SK-N-SH treated with all-trans-retinoic acid at 6 μM for 48 hours (cell line): ENCODE measurements at regions not wholly inside any gene's neighbourhood (a gene's known extent, or its start where the extent isn't known, plus 50 kb on each side); places are given as distances from the start of the nearest gene placed in this dataset.

Experiments used
- ATAC-seq: fragments of 200-7000 bp; cut with Tn5 transposase; 3 replicates; pipeline ENCODE4 v1.9.1; 2020; ENCODE audit warnings: mild to moderate bottlenecking, moderate library complexity
- ARNTL ChIP-seq: fragments of 450-650 bp; formaldehyde crosslinking; IDR thresholded peaks from 2 replicates; pipeline ENCODE4 v1.5.0; 2020; ENCODE audit warnings: low read depth, mild to moderate bottlenecking, moderate library complexity, borderline replicate concordance
- BACH2 ChIP-seq: fragments of 250-450 bp; sonication (Bioruptor Pico); IDR thresholded peaks from 2 replicates; pipeline ENCODE4 v1.9.0; 2021; ENCODE audit warnings: mild to moderate bottlenecking, borderline replicate concordance
- CSDC2 ChIP-seq: fragments of 250-450 bp; sonication (Bioruptor Pico); IDR thresholded peaks from 2 replicates; pipeline ENCODE4 v1.5.0; 2020; ENCODE audit warnings: mild to moderate bottlenecking, moderate library complexity
- ESRRG ChIP-seq: fragments of 250-450 bp; sonication (Bioruptor Pico); IDR thresholded peaks from 2 replicates; pipeline ENCODE4 v1.6.1; 2021; ENCODE audit warnings: mild to moderate bottlenecking
- GLIS3 ChIP-seq: fragments of 250-450 bp; sonication (Bioruptor Pico); IDR thresholded peaks from 2 replicates; pipeline ENCODE4 v1.5.0; 2020; ENCODE audit warnings: mild to moderate bottlenecking, moderate library complexity
- ISL1 ChIP-seq: fragments of 250-450 bp; sonication (Bioruptor Pico); IDR thresholded peaks from 2 replicates; pipeline ENCODE4 v2.1.2; 2022; ENCODE audit warnings: mild to moderate bottlenecking, moderate library complexity
- OSR1 ChIP-seq: fragments of 250-450 bp; sonication (Bioruptor Pico); IDR thresholded peaks from 2 replicates; pipeline ENCODE4 v1.8.0; 2022; ENCODE audit warnings: moderate library complexity, mild to moderate bottlenecking, inconsistent platforms
- PPARA ChIP-seq: fragments of 250-450 bp; sonication (Bioruptor Pico); IDR thresholded peaks from 2 replicates; pipeline ENCODE4 v1.5.0; 2020; ENCODE audit warnings: mild to moderate bottlenecking, borderline replicate concordance
- RARB ChIP-seq: fragments of 250-450 bp; sonication (Bioruptor Pico); IDR thresholded peaks from 2 replicates; pipeline ENCODE4 v1.8.0; 2021; ENCODE audit warnings: mild to moderate bottlenecking, moderate library complexity
- SNAI2 ChIP-seq: fragments of 250-450 bp; sonication (Bioruptor Pico); IDR thresholded peaks from 2 replicates; pipeline ENCODE4 v1.5.0; 2020; ENCODE audit warnings: mild to moderate bottlenecking, moderate library complexity
- TCF4 ChIP-seq: fragments of 250-450 bp; sonication (Bioruptor Pico); IDR thresholded peaks from 2 replicates; pipeline ENCODE4 v1.8.0; 2021; ENCODE audit warnings: mild to moderate bottlenecking, moderate library complexity, borderline replicate concordance
- TOX ChIP-seq: fragments of 250-450 bp; sonication (Bioruptor Pico); IDR thresholded peaks from 2 replicates; pipeline ENCODE4 v1.8.0; 2021; ENCODE audit warnings: mild to moderate bottlenecking, moderate library complexity, borderline replicate concordance
- ZC3H10 ChIP-seq: fragments of 250-450 bp; sonication (Bioruptor Pico); IDR thresholded peaks from 2 replicates; pipeline ENCODE4 v1.5.1; 2021; ENCODE audit warnings: mild to moderate bottlenecking, moderate library complexity
- ZFP3 ChIP-seq: fragments of 250-450 bp; sonication (Bioruptor Pico); IDR thresholded peaks from 2 replicates; pipeline ENCODE4 v1.5.0; 2020; ENCODE audit warnings: mild to moderate bottlenecking, moderate library complexity
- ZFP30 ChIP-seq: fragments of 450-650 bp; formaldehyde crosslinking; IDR thresholded peaks from 2 replicates; pipeline ENCODE4 v1.5.0; 2022; ENCODE audit warnings: mild to moderate bottlenecking, moderate library complexity
- ZNF70 ChIP-seq: fragments of 450-650 bp; formaldehyde crosslinking; IDR thresholded peaks from 2 replicates; pipeline ENCODE4 v1.5.0; 2020; ENCODE audit warnings: mild to moderate bottlenecking, moderate library complexity
- ZNF8 ChIP-seq: fragments of 450-650 bp; formaldehyde crosslinking; IDR thresholded peaks from 2 replicates; pipeline ENCODE4 v1.5.0; 2020; ENCODE audit warnings: mild to moderate bottlenecking, moderate library complexity
- TF ChIP-seq, protein P1 (sequence below): fragments of 250-450 bp; sonication (Bioruptor Pico); IDR thresholded peaks from 2 replicates; pipeline ENCODE4 v1.5.1; 2020; ENCODE audit warnings: low read depth, mild to moderate bottlenecking, moderate library complexity
- TF ChIP-seq, protein P2 (sequence below): fragments of 250-450 bp; sonication (Bioruptor Pico); IDR thresholded peaks from 2 replicates; pipeline ENCODE4 v1.8.0; 2021; ENCODE audit warnings: low read depth, mild to moderate bottlenecking, moderate library complexity, borderline replicate concordance
- TF ChIP-seq, protein P3 (sequence below): fragments of 250-450 bp; sonication (Bioruptor Pico); IDR thresholded peaks from 2 replicates; pipeline ENCODE4 v1.5.0; 2020; ENCODE audit warnings: mild to moderate bottlenecking, moderate library complexity
- TF ChIP-seq, protein P4 (sequence below): fragments of 250-450 bp; sonication (Bioruptor Pico); IDR thresholded peaks from 2 replicates; pipeline ENCODE4 v1.5.1; 2021; ENCODE audit warnings: mild to moderate bottlenecking, moderate library complexity

DNA sequence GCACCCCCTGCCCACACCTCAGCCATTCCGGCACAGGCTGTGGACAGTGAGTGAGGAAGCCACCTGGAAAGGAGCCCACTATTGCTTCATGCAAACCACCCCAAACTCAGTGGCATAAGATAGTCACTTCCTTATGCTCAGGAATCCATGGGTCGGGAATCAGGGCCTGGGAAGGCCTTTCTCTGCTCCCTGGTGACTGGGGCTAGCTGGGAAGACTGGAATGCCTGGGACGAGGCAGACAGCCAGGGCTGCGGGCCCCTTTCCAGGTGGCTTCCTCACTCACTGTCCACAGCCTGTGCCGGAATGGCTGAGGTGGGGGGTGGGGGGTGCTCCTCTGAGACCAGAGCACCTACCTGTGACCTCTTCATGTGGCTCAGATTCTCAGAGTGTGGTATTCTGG is 74.1 kb upstream of the GRB10 start:
- ATAC-seq: no peak
- TF ChIP-seq TCF4 (CRISPR knock-in tag) (no peak), GLIS3 (CRISPR knock-in tag) (no peak), ZNF70 (CRISPR knock-in tag) (no peak), SNAI2 (no peak), ESRRG (CRISPR knock-in tag) (no peak), ZFP3 (no peak), ZC3H10 (CRISPR knock-in tag) (no peak), OSR1 (no peak), RARB (CRISPR knock-in tag) (no peak), ZNF8 (CRISPR knock-in tag) (no peak), ARNTL (no peak), CSDC2 (no peak), ISL1 (no peak), PPARA (CRISPR knock-in tag) (no peak)
- TF ChIP-seq, protein P1, sequence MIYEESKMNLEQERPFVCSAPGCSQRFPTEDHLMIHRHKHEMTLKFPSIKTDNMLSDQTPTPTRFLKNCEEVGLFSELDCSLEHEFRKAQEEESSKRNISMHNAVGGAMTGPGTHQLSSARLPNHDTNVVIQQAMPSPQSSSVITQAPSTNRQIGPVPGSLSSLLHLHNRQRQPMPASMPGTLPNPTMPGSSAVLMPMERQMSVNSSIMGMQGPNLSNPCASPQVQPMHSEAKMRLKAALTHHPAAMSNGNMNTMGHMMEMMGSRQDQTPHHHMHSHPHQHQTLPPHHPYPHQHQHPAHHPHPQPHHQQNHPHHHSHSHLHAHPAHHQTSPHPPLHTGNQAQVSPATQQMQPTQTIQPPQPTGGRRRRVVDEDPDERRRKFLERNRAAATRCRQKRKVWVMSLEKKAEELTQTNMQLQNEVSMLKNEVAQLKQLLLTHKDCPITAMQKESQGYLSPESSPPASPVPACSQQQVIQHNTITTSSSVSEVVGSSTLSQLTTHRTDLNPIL (CRISPR knock-in tag): no peak
- TF ChIP-seq, protein P2, sequence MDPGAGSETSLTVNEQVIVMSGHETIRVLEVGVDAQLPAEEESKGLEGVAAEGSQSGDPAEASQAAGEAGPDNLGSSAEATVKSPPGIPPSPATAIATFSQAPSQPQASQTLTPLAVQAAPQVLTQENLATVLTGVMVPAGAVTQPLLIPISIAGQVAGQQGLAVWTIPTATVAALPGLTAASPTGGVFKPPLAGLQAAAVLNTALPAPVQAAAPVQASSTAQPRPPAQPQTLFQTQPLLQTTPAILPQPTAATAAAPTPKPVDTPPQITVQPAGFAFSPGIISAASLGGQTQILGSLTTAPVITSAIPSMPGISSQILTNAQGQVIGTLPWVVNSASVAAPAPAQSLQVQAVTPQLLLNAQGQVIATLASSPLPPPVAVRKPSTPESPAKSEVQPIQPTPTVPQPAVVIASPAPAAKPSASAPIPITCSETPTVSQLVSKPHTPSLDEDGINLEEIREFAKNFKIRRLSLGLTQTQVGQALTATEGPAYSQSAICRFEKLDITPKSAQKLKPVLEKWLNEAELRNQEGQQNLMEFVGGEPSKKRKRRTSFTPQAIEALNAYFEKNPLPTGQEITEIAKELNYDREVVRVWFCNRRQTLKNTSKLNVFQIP (CRISPR knock-in tag): no peak

DNA sequence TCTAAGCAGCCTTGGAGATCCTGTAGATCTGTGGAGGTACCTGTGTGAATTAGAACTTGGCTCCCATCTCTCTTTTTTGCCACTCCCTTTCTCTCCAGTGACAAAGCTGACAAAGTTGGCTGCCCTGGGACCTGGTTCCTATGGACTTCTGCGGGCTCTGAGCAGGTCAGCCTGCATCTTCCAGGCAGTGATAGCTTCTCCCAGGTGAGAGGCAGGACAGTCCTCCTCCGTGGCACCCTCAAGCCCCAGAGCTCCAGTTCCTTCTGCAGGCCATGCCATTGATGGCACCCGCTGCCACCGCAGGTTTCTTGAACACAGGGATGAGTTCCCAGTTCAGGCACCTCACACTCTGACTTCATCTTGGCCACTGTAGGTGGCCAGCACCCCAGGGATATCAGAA is 73.5 kb upstream of the GRB10 start:
- TF ChIP-seq BACH2 (no peak), ISL1 (no peak), ZNF70 (CRISPR knock-in tag) (no peak), SNAI2 (no peak), ARNTL (no peak), ZFP30 (CRISPR knock-in tag) (no peak), GLIS3 (CRISPR knock-in tag) (no peak), ZNF8 (CRISPR knock-in tag) (no peak), RARB (CRISPR knock-in tag) (no peak), OSR1 (no peak), TCF4 (CRISPR knock-in tag) (no peak), CSDC2 (no peak), PPARA (CRISPR knock-in tag) (no peak), TOX (no peak), ZC3H10 (CRISPR knock-in tag) (no peak)
- TF ChIP-seq, protein P3, sequence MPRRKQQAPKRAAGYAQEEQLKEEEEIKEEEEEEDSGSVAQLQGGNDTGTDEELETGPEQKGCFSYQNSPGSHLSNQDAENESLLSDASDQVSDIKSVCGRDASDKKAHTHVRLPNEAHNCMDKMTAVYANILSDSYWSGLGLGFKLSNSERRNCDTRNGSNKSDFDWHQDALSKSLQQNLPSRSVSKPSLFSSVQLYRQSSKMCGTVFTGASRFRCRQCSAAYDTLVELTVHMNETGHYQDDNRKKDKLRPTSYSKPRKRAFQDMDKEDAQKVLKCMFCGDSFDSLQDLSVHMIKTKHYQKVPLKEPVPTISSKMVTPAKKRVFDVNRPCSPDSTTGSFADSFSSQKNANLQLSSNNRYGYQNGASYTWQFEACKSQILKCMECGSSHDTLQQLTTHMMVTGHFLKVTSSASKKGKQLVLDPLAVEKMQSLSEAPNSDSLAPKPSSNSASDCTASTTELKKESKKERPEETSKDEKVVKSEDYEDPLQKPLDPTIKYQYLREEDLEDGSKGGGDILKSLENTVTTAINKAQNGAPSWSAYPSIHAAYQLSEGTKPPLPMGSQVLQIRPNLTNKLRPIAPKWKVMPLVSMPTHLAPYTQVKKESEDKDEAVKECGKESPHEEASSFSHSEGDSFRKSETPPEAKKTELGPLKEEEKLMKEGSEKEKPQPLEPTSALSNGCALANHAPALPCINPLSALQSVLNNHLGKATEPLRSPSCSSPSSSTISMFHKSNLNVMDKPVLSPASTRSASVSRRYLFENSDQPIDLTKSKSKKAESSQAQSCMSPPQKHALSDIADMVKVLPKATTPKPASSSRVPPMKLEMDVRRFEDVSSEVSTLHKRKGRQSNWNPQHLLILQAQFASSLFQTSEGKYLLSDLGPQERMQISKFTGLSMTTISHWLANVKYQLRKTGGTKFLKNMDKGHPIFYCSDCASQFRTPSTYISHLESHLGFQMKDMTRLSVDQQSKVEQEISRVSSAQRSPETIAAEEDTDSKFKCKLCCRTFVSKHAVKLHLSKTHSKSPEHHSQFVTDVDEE: no peak
- TF ChIP-seq, protein P4, sequence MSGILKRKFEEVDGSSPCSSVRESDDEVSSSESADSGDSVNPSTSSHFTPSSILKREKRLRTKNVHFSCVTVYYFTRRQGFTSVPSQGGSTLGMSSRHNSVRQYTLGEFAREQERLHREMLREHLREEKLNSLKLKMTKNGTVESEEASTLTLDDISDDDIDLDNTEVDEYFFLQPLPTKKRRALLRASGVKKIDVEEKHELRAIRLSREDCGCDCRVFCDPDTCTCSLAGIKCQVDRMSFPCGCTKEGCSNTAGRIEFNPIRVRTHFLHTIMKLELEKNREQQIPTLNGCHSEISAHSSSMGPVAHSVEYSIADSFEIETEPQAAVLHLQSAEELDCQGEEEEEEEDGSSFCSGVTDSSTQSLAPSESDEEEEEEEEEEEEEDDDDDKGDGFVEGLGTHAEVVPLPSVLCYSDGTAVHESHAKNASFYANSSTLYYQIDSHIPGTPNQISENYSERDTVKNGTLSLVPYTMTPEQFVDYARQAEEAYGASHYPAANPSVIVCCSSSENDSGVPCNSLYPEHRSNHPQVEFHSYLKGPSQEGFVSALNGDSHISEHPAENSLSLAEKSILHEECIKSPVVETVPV: no peak
- TF ChIP-seq, protein P1 (CRISPR knock-in tag): no peak
- TF ChIP-seq, protein P2 (CRISPR knock-in tag): no peak

DNA sequence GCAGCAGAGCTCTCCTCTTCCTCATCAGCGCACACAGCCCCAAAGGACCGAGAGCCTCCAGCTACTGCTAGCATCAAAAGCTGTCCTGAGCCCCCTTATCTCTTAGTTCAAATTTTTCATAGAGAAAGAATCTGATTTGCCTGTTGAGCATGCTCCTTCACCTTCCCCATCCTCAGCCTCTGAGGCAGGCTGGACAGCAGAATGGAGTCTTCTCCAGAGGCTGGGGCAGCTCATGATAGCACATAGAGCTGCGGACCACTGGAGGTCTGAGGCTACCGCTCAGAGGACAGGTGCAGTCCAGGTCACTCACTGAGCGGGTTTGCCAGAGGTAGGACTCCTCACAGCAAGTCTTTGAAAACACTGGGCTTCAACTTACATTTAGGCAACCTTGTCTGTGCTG is 72.8 kb upstream of the GRB10 start:
- no peak for ATAC-seq
- TF ChIP-seq GLIS3 (CRISPR knock-in tag) (no peak), TOX (no peak), CSDC2 (no peak)
- TF ChIP-seq, protein P3: no peak

More for the DNA sequence above, 73.5 kb upstream of the GRB10 start:
- no peak for ATAC-seq
